ENCODE measurements at regions not wholly inside any gene's neighbourhood (a gene's known extent, or its start where the extent isn't known, plus 50 kb on each side); places are given as distances from the start of the nearest gene placed in this dataset.

DNA sequence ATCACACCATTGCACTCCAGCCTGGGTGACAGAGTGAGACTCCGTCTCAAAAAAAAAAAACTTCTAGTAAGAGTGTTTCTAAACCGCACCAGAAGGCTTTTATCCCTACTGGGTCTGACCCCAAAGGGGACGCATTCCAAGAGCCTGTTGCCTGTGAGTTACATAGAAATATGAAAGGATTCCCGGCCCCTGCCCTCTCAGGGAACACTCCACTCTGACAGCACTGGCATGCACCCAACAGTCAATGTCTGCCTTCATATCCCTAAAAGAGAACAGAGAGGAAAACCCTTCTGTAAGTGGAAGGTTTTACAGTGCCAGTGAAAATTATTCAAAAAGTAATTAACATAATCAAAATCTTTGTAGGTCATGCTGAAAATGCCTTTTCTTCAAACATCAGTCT, 117.1 kb upstream of the PTPRT start:
- no peak for DNase-seq

DNA sequence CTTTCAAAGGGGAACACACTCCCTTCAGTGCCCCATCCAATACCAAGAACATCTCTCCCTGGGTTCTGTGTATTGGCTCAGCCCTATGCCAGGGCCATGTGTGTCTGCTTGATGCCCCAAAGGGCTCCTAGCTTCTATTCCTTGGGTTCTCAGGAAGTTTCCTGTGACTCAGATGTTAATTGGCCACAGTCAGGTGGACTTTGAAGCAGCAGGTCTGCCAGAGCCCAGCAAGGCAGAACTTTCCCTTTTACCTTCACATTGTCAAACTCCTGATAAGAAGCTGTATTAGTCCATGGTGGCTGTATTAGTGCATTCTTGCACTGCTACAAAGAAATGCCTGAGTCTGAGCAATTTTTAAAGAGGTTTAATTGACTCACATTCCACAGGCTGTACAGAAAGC, 116.0 kb upstream of the PTPRT start:
- no peak for DNase-seq

DNA sequence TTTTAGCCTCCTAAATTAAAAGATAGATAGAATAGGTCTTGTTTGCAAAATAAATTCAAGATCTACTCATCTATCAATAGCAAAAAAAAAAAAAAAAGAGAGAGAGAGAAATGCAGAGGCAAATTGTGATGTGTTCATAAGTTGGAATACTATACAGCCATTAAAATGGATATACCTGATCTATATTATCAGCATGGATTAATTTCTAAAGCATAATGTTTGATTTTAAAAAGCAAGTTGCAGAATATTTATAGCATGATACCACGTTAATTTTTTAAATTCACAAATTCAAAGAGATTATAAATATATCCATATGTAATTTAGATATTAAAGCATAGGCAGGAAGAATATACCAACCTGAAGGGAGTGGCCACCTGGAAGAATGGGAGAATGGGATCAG, 114.9 kb upstream of the PTPRT start:
- DNase-seq: no peak

DNA sequence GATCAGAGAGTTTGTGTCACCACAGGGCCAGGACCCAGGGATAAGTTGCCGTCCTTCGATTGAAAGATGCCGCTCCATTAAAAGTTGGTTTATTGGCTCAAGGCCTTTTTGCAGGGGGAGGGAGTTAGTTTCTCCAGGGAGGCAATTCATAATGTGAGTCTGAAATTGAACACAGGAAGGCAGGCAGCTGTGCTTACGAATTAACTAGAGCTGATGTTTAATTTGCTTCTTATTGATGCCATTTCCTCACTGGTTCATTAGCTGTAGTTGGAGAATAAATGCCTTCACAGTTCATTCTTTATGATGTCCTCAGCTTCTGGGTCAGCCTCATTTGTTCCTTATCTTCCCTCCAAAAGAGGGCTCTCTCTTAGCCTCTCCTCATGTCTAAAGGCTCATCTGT, 113.2 kb upstream of the PTPRT start:
- no peak for DNase-seq

DNA sequence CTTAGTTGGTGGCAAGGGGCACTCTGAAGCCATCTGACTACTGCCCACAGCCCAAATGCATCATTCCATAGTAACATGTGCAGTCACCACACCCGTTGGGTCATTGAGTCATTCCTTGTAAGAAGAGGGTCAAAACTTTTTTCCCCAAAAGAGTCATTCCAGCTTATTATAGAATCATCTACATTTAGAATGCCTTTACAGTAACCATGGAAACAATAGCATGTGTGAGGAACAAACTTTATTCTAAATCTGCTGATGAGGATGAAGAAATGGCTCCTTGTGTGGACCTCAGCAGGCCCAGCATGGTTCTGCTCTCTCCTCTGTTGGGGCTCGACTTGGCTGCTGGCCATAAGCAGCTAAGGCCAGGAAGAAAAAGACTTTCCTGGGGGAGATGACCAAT, 111.2 kb upstream of the PTPRT start:
- no peak for DNase-seq

DNA sequence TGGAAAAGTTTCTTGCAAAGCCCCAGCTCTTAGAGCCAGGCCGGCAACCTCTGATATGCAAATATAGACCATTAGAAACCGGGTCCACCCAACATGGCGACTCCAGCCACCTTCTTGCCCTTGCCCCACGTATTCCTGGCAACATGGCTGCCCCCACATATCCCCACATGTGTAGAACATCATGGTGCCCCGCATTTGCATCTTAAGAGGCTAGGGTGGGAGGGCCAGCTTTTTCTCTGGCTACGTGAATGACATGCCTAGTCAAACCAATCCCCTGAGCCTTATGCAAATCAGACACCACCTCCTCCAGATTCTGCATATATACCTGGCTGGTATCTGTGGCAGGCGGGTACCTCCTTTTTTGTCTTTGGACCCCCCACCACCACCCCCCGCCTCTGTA, 106.1 kb upstream of the PTPRT start:
- DNase-seq: no peak

DNA sequence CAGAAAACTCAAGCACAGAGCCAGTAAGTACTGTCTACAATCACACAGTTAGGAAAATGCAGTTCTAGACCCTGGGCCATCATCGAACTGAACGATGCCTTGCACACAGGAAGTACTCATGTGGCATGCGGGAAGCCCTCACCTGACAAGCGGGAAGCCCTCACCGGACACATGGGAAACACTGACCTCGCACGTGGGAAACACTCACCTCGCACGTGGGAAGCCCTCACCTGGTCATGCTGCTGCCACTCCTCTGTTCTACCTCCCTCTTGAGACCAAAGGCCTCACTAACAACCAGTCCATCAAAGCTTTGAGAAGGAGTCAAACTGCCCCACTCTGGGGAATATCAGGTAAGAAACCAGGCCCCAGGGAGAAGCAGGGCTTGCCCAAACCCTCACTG, 105.6 kb upstream of the PTPRT start:
- DNase-seq: no peak

DNA sequence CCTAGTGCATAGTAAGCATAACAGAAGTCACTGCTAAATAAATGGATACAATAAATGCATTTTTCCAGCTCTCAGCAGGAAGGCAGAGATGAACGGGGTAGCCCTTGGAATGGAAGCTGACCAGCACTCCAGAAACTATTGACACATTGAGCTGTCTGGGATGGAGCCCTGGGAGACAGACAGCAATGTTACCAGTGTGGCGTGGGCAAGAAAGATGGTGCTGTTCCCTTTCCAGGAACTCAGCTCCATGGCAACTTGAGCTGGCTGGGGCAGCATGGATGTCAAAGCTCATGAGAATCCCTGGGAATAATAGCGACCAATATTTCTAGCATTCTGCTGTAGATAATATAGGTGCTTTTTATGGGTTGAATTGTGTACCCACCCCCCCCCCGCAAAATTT, 104.3 kb upstream of the PTPRT start:
- DNase-seq: no peak

DNA sequence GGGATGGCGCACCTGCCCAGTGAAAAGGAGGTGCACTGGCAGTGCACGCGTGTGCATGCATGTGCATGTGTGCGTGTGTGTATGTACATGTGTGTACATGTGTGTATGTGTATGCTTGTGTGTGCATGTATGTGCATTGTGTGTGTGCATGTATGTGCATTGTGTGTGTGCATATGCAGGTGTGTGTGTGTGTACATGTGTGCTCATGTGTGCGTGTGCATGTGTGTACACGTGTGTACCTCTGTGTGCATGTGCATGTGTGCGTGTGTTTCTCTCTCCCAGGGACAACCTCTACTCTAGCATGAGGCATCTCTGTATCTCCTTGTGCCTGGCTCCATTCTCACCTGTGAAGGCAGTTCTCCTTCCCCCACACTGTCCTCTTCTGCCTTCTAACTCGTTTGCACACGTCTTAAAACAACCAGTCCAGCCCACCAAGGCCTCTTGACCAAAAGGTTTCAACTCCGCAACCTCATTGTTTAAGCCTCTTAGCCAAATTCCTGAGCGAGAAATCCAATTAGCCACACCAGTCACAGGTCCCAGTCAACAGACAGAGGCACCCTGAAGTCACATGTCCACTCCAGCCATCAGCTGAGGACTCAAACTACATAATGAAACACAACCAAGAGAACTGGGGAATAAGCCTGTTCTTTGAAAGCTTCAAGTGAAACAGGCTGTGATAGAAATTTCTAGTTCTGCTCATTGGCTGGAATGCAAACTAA, 103.5 kb upstream of the PTPRT start:
- DNase-seq: no peak

DNA sequence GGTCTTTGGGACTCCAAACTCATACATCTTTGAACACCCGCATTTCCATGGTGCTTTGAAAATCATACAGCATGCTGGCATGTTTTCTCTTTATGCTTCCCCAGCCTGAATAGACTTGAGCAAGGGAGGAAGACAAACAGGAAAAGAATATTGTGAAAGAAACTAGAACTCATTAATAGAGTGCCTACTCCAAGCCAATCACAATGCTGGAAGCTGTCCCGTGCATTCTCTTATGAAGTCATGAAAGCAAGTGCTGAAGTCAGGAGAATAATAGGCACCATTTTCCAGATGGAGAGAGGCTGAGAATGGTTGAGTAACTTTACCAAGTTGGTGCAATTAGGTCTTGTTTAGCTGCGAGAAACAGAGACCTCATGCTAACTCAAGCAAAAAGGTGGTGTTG, 102.5 kb upstream of the PTPRT start:
- DNase-seq: no peak

DNA sequence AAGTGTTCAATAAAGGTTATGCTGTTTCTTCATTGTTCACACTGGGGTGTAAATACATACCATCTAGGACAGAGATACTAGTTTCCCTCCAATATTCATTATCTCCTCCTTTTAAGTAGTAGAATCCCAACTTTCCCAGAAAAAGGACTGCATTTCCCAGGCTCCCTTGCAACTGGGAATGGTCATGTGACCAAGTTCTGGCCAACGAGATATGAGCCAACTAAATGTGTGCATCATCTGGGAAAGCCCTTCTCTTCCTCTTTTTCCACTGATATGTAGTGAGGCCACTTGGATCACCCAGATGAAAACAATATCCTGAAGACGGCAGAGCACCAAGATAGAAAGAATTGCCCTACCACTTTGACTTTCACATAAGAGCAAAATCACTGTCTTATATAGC, 97.9 kb upstream of the PTPRT start:
- DNase-seq: no peak

DNA sequence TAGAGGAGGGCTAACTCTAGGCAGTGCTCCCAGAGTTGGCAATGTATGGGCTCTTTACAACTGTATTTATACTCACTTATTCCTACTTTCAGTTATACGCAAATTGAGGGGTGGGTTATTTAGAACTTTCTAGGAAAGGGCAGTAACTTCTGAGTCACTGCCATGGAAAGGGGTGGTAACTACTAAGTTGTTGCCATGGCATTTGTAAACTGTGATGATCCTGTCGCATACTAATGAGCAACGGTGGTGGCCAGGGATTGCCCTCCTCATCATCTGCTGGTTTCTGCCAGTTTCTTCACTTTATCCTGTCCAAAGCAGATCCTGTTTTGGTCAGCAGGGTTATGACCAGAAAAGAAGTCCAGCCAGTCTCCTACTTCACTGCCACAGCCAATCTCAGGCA, 95.5 kb upstream of the PTPRT start:
- no peak for DNase-seq

DNA sequence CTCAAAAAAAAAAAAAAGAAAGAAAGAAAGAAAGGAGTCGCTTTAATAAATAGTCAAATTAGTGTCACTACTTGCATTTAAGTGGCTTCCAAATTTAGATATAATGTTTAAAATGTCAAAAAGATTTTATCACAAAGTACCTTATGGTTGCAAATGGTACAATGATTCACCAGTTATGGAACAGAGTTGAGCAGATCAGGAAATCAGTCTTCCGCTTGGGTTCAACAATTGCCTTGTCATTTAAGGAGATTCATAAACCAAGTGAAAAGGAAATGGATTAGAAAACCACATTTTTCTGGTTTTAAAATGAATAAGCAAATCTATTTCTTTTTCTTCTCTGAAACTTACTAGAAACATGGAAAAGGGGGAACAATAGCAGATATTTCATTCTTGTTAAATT, 94.8 kb upstream of the PTPRT start:
- no peak for DNase-seq

DNA sequence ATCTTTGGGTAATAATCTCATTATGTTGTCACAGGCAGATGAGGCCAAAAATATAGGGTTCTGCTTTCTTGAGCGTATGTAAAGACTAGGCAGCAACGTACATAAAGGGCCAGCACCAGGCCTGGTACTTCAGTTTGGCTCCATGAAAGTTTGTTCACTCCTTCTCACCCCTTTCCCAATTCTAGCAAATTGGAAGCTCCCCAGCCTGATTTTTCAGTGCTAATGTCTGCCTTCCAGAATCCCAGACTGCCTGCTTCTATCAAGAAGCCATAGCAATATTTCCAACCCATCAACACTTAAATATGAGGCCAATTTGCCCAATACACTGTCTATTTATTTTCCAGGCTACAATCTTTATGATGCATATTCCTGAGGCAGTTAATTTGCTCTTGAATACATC, 93.4 kb upstream of the PTPRT start:
- DNase-seq: no peak

DNA sequence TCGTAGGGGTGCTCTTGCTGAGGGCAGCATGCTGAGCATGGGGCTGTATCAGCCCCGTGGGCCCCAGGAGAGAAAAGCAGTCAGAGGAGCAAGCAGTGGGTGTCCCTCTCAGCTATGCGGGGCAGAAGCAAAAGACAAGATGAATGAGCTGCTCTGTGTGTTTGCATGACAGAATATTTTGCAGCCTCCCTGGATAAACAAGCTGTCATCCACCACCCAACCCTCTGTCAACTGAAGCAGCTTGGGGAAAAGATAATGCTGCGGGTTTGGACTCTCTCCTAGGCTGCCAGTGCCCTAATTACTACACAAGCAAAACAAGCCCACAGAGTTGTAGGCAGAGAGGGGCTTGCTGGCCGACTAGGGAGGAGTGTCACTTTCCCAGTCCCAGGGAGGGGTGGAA, 82.3 kb upstream of the PTPRT start:
- DNase-seq: no peak

DNA sequence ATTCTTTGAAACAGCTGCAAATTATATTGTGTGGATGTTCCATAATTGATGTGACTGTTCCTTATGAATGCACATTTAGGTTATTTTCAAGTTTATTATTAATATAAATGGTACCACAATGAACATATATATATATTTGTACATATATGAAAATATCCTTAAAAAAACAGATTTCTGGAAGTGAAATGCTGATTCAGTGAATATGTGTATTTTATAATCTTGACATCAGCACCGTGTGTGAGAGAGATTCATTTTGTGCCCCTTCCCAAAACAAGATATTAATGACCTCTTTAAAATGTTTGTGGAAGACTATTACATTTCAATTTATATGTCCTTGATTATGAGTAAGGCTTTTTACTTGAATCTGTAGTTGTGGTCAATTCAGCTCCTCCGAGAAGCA, 75.7 kb upstream of the PTPRT start:
- DNase-seq: no peak

DNA sequence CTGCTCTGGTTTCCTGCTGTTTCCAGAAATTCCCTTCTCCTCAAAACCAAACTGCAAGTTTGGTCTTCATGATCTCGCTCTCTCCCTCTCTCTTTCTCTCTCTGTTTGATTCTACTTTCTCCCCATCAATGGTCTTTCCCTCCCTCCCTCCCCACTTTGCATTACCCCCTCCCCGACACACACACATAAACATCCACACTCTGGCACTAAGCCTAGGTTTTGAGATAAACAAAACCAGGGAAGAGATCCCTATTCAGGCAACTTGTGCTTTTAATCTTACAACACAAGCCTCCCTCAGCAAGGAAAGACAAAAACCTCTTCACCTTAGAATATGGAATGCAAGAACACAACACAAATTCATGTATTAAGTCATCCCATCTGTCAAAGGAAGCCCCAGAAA, 73.5 kb upstream of the PTPRT start:
- DNase-seq: no peak

DNA sequence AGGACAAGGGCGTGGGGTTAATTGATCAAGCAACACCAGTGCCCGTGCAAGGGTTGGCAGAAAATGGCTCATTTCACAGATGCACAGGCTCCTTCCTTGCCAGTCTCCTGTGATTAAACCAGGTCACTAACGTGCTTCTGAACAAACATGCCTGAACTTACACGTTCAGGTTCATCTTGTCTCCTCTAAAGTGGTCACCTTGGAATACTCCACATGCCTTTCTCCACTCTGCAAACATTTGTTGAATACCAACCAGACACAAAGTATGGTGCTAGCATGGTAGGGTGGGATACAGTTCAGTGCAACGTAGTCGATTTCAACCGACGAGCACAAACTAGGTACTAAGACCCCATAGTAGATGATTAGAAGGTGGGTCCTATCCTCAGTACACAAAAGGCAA, 72.6 kb upstream of the PTPRT start:
- no peak for DNase-seq

DNA sequence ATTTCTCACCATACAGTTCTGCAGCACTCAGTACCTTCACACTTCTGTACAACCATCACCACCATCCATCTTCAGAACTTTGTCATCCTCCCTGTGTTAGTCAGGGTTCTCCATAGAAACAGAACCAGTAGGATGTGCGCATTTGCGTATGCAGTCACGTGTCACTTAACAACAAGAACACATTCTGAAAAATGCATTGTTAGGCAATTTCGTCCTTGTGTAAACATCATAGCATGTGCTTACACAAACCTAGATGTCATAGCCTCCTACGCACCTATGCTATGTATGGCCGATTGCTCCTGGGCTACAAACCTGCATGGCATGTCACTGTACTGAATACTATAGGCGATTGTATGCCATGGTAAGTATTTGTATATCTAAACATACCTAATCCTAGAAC, 66.2 kb upstream of the PTPRT start:
- no peak for DNase-seq

DNA sequence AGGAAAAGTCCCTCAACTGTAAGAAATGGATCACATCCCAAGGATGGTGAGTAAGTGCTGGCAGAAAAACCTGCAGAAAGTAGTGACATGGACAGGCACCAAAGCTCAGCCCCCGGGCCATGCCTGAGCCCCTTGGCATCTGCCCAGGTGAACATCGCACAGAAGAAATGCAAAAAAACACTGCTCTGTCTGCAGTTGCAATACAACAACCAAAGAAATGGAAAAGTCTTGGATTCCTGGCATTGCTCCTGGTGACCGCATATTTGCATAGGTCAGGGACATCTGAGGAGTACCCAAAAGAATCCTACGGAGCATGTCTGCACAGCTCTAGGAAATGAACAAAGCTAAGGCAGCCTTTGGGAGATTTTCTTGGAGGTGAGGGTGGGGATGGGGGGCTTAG, 63.1 kb upstream of the PTPRT start:
- no peak for DNase-seq

DNA sequence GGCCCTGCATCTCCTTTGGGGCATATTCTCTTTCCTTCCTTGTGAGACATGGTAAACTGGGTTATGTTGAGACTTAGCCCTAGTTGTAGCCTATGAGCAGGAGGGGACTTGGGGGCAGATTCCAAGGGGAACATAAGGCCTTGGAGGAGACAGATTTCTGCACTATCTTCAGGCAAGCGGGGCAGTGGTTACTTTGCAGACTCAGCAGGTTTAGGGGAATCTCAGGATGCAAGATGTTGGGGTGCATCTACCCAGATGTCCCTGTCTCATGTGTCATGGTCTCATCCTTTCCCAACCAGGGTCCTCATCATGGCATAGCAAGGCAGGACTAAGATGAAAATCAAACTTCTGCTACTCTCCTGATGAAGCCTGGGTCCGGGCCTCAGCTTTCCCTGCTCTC, 58.6 kb upstream of the PTPRT start:
- no peak for DNase-seq

DNA sequence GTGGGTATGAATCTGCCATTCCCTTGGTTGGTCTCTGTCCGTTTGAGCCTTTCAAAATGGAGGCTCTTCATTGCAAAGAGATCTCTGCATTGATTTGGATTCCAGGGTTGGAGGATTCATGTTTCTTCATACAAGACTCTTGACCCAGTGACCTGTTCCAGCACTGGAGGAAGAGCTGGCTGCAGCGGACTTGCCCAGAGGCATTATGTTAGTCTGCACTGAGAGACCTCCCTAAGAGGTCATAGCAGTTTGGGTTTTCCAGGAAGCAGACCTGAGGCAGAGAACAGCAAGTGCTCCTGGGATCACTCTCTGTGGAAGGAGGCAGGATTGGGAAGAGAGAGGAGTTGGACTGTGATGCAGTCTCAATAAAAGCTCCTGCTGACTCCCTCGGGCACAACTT, 57.7 kb upstream of the PTPRT start:
- no peak for DNase-seq

DNA sequence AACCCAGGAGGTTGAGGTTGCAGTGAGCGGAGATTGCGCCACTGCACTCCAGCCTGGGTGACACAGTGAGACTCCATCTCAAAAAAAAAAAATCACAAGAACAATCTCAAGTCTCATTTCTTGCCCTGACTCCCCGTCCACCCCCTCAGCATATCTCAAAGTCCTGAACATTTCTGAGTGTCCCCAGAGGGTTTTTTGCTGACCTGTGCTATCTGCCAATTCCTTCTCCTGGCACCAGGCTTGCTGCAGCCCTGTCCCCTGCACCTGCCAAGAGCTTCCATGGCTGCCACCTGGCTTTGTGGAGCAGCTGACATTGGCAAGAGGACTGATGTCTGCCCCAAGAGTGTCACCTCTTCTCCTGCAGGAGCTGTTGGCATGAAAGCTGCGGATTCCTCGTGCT, 54.9 kb upstream of the PTPRT start:
- no peak for DNase-seq

DNA sequence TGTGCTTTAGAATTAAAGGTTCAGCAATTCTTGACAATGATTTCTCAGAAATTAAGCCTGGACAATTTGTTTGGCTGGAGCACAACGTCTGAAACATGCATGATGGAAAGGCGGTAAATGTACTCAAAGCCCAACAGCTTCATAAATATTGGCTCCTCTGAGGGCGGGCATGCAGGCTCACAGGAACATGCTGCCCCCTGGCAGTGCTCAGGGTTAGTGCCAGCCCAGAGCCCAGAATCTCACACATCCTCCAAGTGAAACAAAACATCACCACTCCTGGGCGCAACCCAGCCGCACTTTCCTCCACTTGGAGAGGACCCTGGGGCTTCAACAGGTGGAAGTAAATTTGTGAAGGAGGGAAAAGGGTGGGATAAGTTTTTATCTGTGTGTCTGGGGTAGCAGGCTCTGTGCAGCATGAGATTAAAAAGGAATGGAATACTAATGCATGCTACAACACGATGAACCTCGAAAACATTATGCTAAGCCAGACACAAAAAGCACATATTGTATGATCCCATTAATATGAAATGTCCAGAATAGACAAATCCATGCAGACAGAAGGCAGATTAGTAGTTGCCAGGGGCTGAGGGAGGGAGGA, 54.1 kb upstream of the PTPRT start:
- peak; percentile 1 for DNase-seq

All from right kidney (tissue), 1 donor.